Heart left ventricle (tissue), 16 donors: ENCODE measurements at regions not wholly inside any gene's neighbourhood (a gene's known extent, or its start where the extent isn't known, plus 50 kb on each side); places are given as distances from the start of the nearest gene placed in this dataset.

ENCODE experiments used
- ATAC-seq, 4 donors: fragments of 200-7000 bp; cut with Tn5 transposase; one replicate each; pipeline ENCODE4 v1.9.1; 2020 to 2022; ENCODE audit warnings: moderate library complexity in 4 of 4, mild to moderate bottlenecking in 3 of 4, moderate number of reproducible peaks in 1 of 4
- DNase-seq, 5 donors: peaks; one replicate each; pipeline ENCODE4 v3.0.0-alpha.2; 2020
- H3K27ac ChIP-seq, 12 donors: fragments of 200-600 bp; sonication (generic) in 4 of 12; one replicate each; pipeline versions ENCODE4 v1.5.0 to v1.8.0; 2016 to 2022; ENCODE audit warnings: mild to moderate bottlenecking in 2 of 12
- H3K27me3 ChIP-seq, 9 donors: fragments of 200-600 bp; sonication (generic) in 2 of 9; one replicate each; pipeline versions ENCODE4 v1.5.1 to v1.8.0; 2016 to 2022; ENCODE audit warnings: mild to moderate bottlenecking in 3 of 9
- H3K36me3 ChIP-seq, 9 donors: fragments of 200-600 bp; sonication (generic) in 2 of 9; one replicate each; pipeline versions ENCODE4 v1.5.0 to v1.8.0; 2018 to 2022; ENCODE audit warnings: mild to moderate bottlenecking in 2 of 9
- H3K4me1 ChIP-seq, 12 donors: fragments of 200-600 bp; sonication (generic) in 4 of 12; one replicate each; pipeline versions ENCODE4 v1.5.0 to v1.8.0; 2016 to 2022; ENCODE audit warnings: mild to moderate bottlenecking in 3 of 12
- H3K4me3 ChIP-seq, 12 donors: fragments of 200-600 bp; sonication (generic) in 4 of 12; one replicate each; pipeline versions ENCODE4 v1.5.0 to v1.8.0; 2017 to 2022; ENCODE audit warnings: mild to moderate bottlenecking in 9 of 12, moderate library complexity in 4 of 12
- H3K9me3 ChIP-seq, 12 donors: fragments of 200-600 bp; sonication (generic) in 4 of 12; one replicate each; pipeline versions ENCODE4 v1.5.0 to v1.8.0; 2016 to 2022; ENCODE audit warnings: mild to moderate bottlenecking in 1 of 12
- POLR2A ChIP-seq, 2 donors: fragments of 450-650 bp; IDR thresholded peaks; one replicate each; pipeline ENCODE4 v1.6.1; 2017; ENCODE audit warnings: antibody characterized with exemption in 2 of 2, mild to moderate bottlenecking in 2 of 2, moderate library complexity in 2 of 2
- WGBS, 4 donors: extraction: QIAGEN DNeasy Blood & Tissue Kit in 2 of 4; methylation state at CpG; one replicate each; pipeline versions ENCODE4 v1.1.5 to v1.1.7; 2013 to 2018; 5-methylcytosine and 5-hydroxymethylcytosine counted together
- intact Hi-C, 10 donors: fragments of 100-400 bp; cut with DNase I; formaldehyde crosslinking; loops; one replicate each; pipeline versions ENCODE4 v1.11.1 to v1.14.2; 2022
- TF ChIP-seq, protein P1 (sequence below), 12 donors: fragments of 200-600 bp; sonication (generic) in 4 of 12; IDR thresholded peaks; one replicate each; pipeline versions ENCODE4 v1.5.0 to v1.8.0; 2018 to 2022; ENCODE audit warnings: antibody characterized with exemption in 12 of 12, mild to moderate bottlenecking in 5 of 12
- donor health status: ischemic (EF 13 %, LVEDD 7.1; RV severe dilation, severe dysfunction).
- donor health status: healthy with polysubstance abuse.
- donor health status: DM: no; HTN: yes; CAD: no.
- donor health status: DM: no; HTN: no; CAD: no.
- donor health status: ischemic (EF 25% LVEDD 6.9; RV normal size, moderate dysfunction).
- donor health status: ischemic (EF 25% LVEDD 5.7; RV mildly dilated, moderate dysfunction).
- donor health status: healthy.
- donor health status: DM: yes; HTN: yes; CAD: no.
- donor health status: ischemic (EF 35%, LVEDD 5.7; RV mildly dilated, moderate dysfunction).
- donor health status: nonischemic (EF 11% LVEDD 7.7; RV severe dilation, severe dysfunction).
- donor health status: DM: yes; HTN: yes; CAD: no.
- donor health status: PGD.
- donor health status: ischemic (EF 29% LVEDD 5.4; RV normal size, mild dysfunction).
- donor health status: nonischemic (EF 23%, LVEDD 6.1; RV moderate dilation, normal function).

DNA sequence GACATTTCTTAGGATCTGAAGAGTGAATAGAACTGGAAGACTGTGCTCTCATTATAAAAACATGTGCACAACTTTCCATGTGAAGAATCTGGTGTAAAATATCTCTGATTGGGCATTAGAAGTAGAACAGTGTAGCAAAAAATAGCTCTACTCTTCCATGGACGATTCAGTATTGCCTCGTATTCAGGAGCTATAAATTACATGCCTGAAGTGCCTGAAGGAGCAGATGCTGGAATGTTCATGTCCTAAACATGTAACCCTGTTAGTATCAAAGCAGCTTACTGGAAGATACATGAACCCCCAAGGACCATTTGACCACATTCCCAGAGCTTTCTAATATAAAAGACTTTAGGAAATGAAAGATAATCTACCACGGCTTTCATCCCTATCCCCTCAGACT, 528.9 kb downstream of the DACH1 start:
- DNase-seq, result no peak
- TF ChIP-seq POLR2A (IDR thresholded peaks at IDR 0.05), result no peak
- TF ChIP-seq, protein P1, sequence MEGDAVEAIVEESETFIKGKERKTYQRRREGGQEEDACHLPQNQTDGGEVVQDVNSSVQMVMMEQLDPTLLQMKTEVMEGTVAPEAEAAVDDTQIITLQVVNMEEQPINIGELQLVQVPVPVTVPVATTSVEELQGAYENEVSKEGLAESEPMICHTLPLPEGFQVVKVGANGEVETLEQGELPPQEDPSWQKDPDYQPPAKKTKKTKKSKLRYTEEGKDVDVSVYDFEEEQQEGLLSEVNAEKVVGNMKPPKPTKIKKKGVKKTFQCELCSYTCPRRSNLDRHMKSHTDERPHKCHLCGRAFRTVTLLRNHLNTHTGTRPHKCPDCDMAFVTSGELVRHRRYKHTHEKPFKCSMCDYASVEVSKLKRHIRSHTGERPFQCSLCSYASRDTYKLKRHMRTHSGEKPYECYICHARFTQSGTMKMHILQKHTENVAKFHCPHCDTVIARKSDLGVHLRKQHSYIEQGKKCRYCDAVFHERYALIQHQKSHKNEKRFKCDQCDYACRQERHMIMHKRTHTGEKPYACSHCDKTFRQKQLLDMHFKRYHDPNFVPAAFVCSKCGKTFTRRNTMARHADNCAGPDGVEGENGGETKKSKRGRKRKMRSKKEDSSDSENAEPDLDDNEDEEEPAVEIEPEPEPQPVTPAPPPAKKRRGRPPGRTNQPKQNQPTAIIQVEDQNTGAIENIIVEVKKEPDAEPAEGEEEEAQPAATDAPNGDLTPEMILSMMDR (IDR thresholded peaks at IDR 0.05), result no peak
- H3K27me3 ChIP-seq, result no peaks in the 10 kb centered on the region
- H3K9me3 ChIP-seq, result no peaks in the 10 kb centered on the region
- no peak for ATAC-seq
- intact Hi-C loops, result no loop called here
- 62 to 64% (median 63%) methylated on average over 3 of the region's 3 CpGs for WGBS, 4 donors
- H3K4me1 ChIP-seq, result no peaks in the 10 kb centered on the region
- H3K36me3 ChIP-seq, result no peaks in the 10 kb centered on the region
- H3K27ac ChIP-seq, result no peak overlapping the region
- no peak overlapping the region for H3K4me3 ChIP-seq

DNA sequence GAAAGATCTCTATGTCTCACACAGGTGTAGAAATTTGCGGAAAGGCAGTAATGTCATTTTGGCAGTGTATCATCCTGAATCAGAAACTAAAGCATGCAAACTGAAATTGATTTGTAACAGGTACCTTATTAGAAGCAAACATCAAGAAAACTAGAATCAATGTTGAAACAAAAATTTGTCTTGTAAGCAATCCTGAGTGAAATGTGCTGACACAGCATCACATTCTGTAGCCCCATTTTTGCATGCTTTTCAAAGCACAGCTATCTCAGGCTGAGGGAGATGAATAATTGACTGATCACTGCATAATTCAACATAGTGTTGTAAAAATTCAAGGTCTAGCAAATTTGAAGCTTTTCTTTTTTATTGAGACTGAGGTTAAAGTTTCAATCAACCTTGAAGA, 539.7 kb downstream of the DACH1 start:
- WGBS, 4 donors, result 98 to 100% (median 100%) methylated on average over 1 of the region's 1 CpG
- Histone ChIP-seq H3K4me3 (no peak overlapping the region), H3K27ac (no peak overlapping the region), H3K9me3 (no peaks in the 10 kb centered on the region), H3K4me1 (no peaks in the 10 kb centered on the region), H3K27me3 (no peaks in the 10 kb centered on the region), H3K36me3 (no peaks in the 10 kb centered on the region)
- TF ChIP-seq POLR2A (IDR thresholded peaks at IDR 0.05), result no peak
- TF ChIP-seq, protein P1 (IDR thresholded peaks at IDR 0.05), result no peak
- no peak for DNase-seq
- intact Hi-C loops, result no loop called here
- no peak for ATAC-seq

DNA sequence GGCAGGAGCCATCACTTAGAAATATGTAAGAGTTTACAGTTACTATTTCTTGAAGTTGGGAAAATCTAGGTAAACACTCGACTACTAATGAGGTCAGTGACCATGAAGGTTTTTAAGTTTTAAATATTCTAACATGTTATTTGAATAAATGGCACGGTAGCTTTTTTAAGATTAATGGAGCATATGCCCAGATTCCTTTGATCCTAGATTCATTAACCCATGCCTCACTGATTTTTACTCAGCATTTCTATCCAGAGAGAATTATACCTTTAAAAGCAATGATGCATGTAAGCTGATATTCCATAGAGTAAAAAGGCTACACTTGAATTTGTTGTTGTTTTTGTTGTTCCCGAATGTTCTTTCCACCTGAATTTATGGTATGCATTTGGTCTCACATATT, 541.4 kb downstream of the DACH1 start:
- DNase-seq, result no peak
- Histone ChIP-seq H3K36me3 (no peaks in the 10 kb centered on the region), H3K4me3 (no peak overlapping the region), H3K27ac (no peak overlapping the region), H3K9me3 (peaks cover 0 to 5% (median 0%) of the 10 kb centered on the region in 12 donors), H3K27me3 (no peaks in the 10 kb centered on the region), H3K4me1 (no peaks in the 10 kb centered on the region)
- no peak for ATAC-seq
- intact Hi-C loops, result no loop called here
- TF ChIP-seq, protein P1 (IDR thresholded peaks at IDR 0.05), result no peak
- no peak for TF ChIP-seq POLR2A (IDR thresholded peaks at IDR 0.05)
- 88 to 93% (median 92%) methylated on average over 3 of the region's 3 CpGs for WGBS, 4 donors

DNA sequence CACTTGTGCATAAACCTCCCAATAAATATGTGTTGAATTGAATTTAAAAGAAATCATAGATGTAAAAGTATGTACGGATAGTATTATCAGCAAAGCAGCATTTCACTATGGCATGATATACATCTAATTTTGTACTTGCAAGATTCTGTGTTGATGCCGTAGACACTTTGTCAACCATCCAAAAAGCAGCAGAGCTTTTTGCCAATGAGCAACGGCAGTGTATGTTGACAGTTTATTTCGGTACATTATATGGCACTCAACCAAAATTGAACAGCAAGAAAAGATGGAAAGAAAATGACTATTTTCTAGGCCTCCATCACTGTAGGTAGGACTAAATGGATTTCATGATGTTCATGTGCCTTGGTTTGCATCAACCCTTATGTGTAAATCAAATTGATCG, 543.7 kb downstream of the DACH1 start:
- 78 to 87% (median 84%) methylated on average over 5 of the region's 5 CpGs for WGBS, 4 donors
- intact Hi-C loops, result no loop called here
- ATAC-seq (no peak), DNase-seq (no peak)
- Histone ChIP-seq H3K36me3 (no peaks in the 10 kb centered on the region), H3K27ac (no peak overlapping the region), H3K4me3 (no peak overlapping the region), H3K4me1 (no peaks in the 10 kb centered on the region), H3K27me3 (no peaks in the 10 kb centered on the region), H3K9me3 (peaks cover 0 to 10% (median 0%) of the 10 kb centered on the region in 12 donors)
- TF ChIP-seq, protein P1 (IDR thresholded peaks at IDR 0.05), result no peak
- no peak for TF ChIP-seq POLR2A (IDR thresholded peaks at IDR 0.05)
